Posterior vena cava (tissue), 2 donors: ENCODE measurements at regions not wholly inside any gene's neighbourhood (a gene's known extent, or its start where the extent isn't known, plus 50 kb on each side); places are given as distances from the start of the nearest gene placed in this dataset.

Source experiments
- DNase-seq: peaks from one replicate; pipeline ENCODE4 v3.0.0-alpha.2; 2020; ENCODE audit warnings: low spot score
- intact Hi-C, 2 donors: fragments of 100-400 bp; cut with DNase I; formaldehyde crosslinking; loops; one replicate each; pipeline versions ENCODE4 v1.14.1 to v1.14.2; 2022 to 2023
- donor health status: DM: yes; HTN: yes; CAD: no.
- donor health status: DM: yes; HTN: yes; CAD: no.

DNA sequence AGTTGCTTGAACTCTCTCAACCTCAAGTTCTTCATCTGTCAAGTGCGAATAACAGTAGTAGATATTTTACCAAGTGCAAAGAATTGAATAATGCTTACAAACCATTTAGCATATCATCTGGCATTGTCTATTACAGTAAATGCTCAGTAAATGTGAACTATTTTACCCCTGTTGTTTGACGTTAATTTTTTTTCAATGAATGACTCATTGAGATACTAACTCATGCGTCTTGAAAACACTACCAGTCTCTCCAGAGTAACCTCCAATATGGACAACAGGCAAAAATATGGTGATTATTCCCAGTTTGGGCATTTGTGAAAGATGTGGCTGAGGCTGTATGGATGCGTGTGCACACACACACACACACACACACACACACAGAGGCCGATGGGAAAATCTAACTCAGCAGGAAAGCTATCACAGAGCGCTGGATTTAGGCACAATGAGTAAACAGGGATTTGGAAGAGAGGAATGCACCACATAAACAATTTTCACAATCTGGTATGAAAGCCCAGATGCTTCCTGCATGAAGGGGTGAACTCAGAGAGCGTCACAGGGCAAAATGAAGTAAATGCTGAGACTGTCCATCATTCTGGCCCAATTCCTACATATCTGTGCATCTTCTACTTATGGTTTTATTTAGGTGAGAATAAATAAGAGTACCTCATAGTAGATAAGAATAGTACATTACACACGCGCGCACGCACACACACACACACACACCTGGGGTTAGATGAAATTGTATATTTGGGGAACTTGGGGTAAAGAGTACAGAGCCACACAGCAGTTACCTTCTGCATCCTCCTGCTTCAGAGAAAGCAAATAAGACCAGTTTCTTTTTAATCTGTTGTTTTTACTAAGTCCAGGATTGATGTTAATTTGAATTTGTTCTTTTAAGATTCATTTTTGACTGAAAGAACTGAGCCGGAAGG lies 128.7 kb downstream of the PALM2AKAP2 start:
- DNase-seq = no peak
- intact Hi-C loops = loop anchor here (10.0 kb wide), 1 partner anchor 246 kb away; no protein-coding TSS in a partner anchor

DNA sequence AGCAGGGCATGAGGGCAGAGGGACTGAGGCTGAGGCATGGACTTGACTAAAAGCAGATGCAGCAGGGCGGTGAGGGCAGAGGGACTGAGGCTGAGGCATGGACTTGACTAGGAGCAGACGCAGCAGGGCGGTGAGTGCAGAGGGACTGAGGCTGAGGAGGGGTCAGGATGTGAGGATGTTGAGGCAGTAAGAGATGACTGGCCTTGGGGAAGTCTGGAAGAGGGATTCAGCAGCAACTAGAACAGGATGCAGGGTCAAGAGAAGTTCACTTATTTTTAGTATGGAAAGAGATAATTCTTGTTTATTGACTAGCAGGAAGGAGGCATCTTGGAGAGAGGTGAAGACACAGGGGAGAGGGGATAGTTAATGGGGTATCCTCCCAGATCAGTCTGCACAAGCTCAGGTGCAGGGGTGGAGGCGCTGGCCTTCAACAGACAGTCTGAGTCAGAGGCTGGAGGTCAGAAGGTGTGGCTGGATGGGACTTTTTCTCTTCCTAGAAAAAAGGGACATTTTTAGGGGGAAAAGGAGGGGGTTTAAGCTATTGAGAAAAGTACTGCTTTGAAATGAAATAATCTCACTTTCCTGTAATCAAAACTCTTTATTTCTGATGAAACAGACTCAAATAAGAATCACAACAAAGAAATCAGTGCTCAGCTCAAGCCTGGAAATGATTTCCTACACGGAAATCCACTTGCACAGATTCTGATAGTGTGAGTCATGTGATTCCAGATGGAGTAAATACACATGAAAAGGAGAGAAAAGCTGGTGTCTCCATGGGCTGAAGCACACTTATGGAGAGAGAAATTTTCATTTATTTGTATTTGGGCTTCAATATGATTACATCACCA lies 130.9 kb downstream of the PALM2AKAP2 start:
- intact Hi-C loops = loop anchor here in 1 of 2 donors (5.0 kb wide), 1 partner anchor 141 kb away; no protein-coding TSS in a partner anchor
- no peak for DNase-seq

DNA sequence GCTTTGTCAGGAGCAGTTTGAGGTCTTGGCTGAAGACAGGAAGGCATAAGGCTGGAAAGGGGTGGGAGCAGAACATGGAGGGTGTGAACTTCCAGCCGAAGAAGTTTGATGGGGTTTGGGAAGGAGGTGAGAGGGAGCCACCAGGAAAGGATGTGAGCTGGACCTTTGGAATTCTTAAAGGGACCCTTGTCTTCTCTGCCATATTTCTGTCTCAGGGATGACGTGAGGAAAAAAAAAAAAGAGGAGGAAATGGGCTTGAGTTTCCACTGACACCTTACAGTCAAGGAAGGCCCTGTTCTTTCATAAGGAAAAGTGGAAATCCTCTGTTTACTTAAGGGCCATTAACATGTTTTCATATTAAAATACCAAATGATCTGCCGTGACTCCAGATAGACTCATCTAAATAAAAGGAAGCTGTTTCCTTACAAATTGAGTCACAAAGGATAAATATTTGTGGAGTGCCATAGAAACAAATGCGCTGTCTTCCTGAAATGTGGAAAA lies 132.1 kb downstream of the PALM2AKAP2 start:
- intact Hi-C loops = loop anchor here (1.0 to 5.0 kb wide), 2 partner anchors 48 to 140 kb away; no protein-coding TSS in a partner anchor
- DNase-seq = no peak

DNA sequence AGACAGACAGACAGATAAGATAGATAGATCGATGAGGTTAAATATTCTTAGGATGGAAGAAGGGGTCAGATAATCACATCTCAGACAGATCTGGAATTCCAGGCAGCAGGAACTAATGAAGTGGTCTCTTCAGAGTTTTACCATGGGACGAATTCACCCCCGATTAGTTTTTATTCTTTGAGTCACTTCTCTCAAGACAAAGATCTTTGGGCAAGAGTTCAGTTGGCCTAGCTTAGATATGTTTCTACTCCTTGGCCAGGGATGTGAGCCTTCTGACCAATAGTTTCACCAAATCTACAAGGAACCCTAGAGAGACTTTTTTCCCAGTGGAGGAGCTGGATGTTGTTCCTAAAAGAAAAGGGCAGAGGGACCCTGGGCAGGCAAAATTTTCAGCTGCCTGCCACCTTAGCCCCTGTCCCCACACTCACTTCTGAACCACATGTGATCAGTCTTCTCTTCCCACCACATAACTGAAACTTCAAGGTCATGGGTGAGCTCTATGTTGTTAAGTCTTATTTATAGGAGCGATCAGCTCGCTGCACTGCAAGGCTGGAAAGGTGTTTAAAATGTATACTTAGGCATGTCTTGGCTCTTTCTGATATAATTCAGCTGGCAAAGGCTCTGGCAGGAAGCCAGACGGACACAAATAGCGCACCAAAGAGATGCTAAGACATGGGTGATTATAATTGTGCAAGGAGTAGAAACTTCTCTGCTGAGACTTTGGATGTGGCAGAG lies 132.9 kb downstream of the PALM2AKAP2 start:
- intact Hi-C loops = loop anchor here (1.0 to 5.0 kb wide), 2 partner anchors 47 to 139 kb away; no protein-coding TSS in a partner anchor

DNA sequence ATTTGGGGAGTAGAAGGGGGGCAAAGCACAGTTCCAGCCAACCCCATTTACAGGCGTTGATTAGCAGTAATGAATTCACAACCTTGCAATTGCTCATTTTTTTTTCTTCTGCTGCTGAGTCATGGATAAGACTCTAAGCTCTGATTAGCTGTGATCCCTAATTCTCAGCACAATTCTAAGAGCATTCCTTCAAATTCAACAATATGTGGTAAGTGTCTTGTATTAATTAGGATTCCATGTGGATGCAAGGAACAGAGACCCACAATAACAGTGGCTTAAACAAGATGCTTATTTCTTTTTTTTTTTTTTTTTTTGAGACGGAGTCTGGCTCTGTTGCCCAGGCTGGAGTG lies 133.4 kb downstream of the PALM2AKAP2 start:
- intact Hi-C loops = loop anchor here in 1 of 2 donors (5.0 kb wide), 1 partner anchor 139 kb away; no protein-coding TSS in a partner anchor
- no peak for DNase-seq

More for the DNA sequence above, 132.9 kb downstream of the PALM2AKAP2 start:
- DNase-seq = no peak

DNA sequence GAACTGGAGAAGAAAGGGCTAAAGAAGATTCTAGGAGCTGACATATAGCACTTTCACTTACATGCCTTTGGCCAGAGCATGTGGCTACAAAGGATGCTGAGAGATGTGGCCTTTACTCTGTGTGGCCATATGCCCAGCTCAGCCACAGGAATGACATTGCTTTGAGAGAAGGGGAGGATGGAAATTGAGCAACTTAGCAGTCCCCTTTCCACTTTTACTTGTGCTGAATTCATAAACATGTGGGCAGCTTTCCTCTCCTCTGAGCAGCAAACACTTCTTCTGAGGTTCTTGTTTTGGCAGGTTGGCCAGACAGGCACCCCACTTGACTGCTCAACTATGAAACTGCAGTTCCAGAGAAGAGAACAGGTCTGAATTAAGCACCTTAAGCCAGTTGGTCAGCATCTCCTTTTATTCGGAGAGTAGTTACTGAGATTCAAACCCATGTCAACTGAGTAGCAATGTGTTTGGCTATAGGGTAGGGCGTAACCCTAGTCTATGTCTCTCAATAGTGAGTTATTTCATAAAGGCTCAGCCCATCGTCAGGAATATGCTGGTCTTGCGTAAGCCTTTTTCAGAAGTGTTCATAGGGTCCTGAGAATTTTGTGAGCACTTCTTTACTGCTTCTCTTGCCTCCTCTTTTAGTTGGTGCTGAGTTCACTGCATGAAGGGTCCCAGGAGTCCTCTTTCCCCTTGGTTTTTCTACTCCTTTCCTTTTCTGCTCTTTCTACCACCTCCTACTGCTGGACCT lies 134.5 kb downstream of the PALM2AKAP2 start:
- intact Hi-C loops = loop anchor here in 1 of 2 donors (5.0 kb wide), 1 partner anchor 138 kb away; no protein-coding TSS in a partner anchor
- DNase-seq = no peak

DNA sequence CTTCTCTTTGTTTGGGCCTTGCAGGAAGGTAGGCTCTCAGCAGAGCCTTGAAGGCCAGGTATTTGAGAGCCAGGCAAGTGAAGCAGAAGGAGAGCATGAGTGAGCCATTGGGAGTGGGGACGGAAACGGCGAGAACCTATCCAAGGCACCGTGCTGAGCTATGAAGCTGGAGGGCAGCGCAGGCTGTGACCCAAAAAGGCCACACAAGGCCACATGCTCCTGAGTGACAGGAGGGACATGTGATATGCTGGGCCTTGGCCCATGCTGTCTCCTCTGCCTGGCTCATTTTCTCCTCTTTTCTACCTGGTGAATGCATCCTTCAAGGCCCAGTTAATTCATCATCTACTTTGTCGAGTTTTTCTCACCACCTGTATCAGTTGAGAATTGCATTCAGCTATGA lies 136.3 kb downstream of the PALM2AKAP2 start:
- no peak for DNase-seq
- intact Hi-C loops = no loop called here

DNA sequence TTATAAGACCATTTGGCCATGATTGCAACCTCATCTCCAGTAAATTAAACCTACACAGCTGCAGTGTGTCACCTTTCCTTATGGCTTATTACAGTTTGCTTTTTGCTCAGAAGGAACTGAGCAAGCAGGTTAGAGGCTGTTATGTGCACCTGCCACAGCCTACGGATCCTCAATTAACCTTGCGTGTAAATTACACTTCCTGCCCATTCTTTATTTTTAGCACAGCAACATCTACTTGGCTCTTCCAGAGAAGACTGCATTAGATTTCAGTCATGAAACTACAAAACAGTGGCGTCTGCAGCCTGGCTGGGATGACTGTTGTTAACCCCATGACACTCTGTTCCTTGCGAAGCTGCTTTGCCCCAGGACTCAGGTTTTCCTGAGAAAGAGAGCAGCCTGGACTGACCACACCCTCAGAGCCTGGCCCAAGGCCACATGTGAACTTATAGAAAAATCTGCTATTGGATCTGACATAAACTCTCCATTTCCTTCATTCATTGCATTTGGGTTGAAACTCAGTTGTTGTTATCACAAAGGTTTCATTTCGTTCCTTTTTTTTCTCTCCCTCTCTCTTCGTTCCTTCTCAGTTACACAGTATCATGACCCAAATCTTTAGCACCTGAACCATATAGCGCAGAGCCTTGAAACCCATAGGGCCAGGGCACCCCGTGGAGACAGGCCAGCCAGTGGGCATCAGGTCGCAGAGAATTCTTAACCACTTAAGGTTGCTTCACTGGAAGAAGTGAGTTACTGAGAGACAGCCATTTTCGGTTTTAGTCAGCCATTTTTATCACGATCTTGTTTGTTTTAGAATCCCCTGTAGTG lies 138.6 kb downstream of the PALM2AKAP2 start:
- DNase-seq = no peak
- intact Hi-C loops = no loop called here

DNA sequence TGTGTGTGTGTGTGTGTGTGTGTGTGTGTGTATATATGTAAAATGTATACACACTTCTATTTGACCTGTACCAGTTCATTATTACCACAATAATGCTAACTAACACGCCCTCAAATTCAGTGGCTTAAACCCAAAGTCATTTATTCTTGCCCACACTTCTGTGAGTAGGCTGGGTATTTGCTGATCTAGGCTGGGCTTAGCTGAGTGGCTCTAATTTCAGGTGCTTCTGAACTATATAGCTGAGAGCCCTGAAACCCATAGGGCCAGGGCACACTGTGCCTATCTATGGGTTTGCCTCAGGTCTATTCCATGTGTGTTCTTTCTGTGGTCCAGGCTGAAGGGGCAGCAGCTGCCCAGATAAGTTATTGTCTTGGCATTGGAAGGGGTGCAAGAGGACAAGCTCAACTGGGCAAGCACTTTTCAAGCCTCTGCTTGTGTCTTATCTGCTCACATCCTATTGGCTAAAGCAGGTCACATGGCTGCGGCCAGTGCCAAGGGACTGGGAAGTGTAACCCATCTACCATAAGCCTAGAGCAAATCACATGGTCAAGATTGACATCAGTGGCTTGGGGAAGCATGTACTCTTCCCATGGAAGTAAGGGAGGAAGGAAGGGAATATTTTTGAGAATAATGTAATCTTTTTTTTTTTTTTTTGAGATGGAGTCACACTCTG lies 139.9 kb downstream of the PALM2AKAP2 start:
- intact Hi-C loops = loop anchor here in 1 of 2 donors (10.0 kb wide), 1 partner anchor 55 kb away; no protein-coding TSS in a partner anchor
- DNase-seq = no peak

DNA sequence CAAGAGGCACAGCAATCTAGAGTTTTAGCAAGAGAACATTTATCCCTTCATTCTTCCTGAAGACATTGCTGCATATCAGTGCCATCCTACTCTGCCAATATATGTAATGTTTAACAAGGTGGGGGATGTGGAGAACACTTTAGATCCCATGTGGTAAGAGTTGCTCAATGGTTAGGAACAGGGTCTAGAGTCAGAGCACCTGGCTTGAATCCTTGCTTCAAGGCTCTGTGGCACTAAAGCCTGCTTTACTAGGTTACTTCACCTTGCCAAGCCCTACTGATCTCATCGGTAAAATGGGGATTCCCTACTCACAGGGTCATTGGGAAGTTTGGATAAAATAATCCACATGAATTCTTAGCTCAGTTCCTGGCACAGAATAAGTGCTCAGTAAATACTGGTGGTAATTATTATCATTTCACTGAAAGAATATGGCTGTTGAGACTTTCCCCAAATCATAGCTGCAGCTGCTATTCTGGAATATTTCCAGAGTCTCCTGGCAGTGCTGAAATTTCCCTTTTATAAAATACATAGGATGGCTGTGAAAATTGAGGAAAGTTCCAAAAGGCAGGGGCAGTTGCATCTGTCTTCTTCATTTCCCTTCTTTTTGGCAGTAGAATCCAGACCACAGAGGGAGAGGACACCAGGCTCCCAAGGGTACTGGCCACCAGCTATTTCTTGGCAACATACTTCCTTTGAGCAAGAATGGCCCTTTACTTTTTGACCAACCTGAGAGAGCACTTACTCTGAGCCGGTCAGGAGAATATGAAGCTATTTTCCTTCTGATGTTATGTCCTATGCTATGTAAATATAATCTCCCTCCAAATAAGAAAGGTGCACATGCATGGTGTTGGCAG lies 142.8 kb downstream of the PALM2AKAP2 start:
- intact Hi-C loops = loop anchor here in 1 of 2 donors (10.0 kb wide), 1 partner anchor 52 kb away; no protein-coding TSS in a partner anchor
- no peak for DNase-seq

DNA sequence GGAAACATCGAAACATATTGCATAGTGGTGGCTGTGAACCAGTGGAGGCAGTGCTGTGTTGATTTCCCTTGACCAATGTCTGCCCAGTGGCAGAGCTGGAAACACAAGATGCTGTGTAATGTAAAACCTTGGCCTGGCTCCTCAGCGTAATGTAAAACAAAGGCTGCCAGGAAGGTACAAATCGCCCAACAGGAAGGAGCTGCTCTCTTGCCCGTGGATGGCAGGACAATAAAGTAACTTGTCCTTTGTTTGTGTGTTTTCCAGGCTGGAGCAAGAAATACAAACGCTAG lies 143.4 kb downstream of the PALM2AKAP2 start:
- intact Hi-C loops = loop anchor here in 1 of 2 donors (10.0 kb wide), 1 partner anchor 51 kb away; no protein-coding TSS in a partner anchor
- DNase-seq = no peak

DNA sequence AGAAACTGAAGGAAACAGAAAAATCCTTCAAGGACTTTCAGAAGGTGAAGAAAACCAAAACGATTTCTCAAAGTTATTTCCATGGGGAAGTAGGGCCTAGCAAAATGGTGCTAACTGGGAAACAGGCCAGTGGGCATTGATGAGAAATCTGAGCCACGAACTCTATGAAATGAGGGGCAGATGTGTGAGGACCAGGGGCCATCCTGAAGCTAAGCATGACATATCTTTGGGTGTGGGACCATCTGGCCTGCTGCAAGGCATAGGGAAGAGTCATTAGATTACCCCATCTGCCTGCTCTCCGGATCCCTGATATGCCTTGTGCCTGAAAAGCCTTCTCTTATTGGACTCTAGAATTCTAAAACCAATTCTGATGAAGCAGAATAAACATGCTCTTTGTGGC lies 143.8 kb downstream of the PALM2AKAP2 start:
- intact Hi-C loops = loop anchor here in 1 of 2 donors (10.0 kb wide), 1 partner anchor 51 kb away; no protein-coding TSS in a partner anchor

DNA sequence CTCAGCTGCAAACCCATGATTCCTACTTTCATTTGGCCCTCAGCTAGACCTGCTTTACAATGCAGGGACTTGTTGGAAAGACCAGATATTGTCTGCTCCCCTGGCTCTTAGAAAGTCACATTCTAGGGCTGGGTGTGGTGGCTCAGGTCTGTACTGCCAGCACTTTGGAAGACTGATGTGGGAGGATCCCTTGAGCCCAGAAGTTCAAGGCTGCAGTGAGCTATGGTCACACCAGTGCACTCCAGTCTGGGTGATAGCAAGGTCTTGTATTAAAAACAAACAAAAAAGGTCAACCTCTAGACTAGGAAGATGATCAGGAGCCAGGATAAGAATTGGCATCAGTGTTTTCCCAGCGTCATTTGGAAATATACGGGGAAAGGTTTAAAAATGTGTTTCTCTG lies 145.8 kb downstream of the PALM2AKAP2 start:
- intact Hi-C loops = loop anchor here in 1 of 2 donors (10.0 kb wide), 1 partner anchor 49 kb away; no protein-coding TSS in a partner anchor
- no peak for DNase-seq

More for the DNA sequence above, 143.8 kb downstream of the PALM2AKAP2 start:
- no peak for DNase-seq

DNA sequence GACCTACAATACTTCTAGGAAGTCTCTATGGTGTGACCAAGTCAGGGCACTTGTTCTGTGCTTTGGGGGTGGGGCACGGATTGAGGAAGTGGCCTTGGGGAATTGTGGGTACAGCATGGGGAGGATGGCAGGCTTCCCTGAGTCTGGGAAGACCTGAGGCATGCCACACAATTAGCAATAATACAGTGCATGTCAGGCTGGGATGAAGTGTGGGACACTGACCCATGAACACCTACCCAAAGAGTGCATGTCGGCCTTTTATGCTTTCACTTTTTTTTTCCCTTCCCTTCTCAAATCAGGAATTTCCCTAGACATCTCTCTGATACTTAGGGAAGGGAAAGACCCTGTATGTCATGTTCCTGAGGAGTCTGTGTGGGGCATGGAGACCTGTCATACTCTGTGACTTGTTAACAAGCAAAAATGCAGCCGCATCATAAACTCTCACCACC lies 146.4 kb downstream of the PALM2AKAP2 start:
- no peak for DNase-seq
- intact Hi-C loops = loop anchor here in 1 of 2 donors (10.0 kb wide), 1 partner anchor 48 kb away; no protein-coding TSS in a partner anchor

DNA sequence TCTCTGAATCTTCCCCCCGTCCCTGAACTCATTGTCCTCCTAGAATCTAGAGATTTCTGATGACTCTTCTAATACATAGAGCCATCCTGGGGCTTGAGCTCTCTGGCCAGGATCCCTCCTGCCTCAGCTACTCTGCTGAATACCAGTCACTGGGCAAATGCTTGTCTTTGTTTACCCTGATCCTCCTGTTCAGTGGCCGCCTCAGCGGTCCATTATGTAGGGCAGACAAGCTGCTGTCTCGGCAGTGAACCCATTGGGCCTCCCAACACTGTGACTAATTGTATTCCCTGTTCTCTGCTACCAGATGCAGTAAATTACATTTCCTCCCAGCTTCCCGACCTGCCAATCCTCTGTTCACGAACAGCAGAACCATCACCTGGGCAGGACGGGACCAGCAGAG lies 151.6 kb downstream of the PALM2AKAP2 start:
- intact Hi-C loops = no loop called here
- no peak for DNase-seq
